SK-N-SH (cell line): ENCODE measurements at regions not wholly inside any gene's neighbourhood (a gene's known extent, or its start where the extent isn't known, plus 50 kb on each side); places are given as distances from the start of the nearest gene placed in this dataset.

Experiments
- CTCF ChIA-PET: fragments of 300-600, 350-600 bp; formaldehyde crosslinking; extraction: SDS; loops from one replicate; lab custom pipeline; 2021; lab: Yijun Ruan, JAX
- POLR2A ChIA-PET: fragments of 350-600 bp; sonication (Branson Sonifier 250); formaldehyde crosslinking; extraction: SDS; loops from one replicate; lab custom pipeline; 2020; ENCODE audit warnings: antibody characterized with exemption, inconsistent platforms; lab: Yijun Ruan, JAX
- DNase-seq: peaks from one replicate; pipeline ENCODE4 v3.0.0; 2012
- H2AFZ ChIP-seq: fragments of 200-600 bp; sonication (generic); 2 replicates; pipeline ENCODE4 v1.8.1; 2016; ENCODE audit warnings: antibody characterized with exemption, mild to moderate bottlenecking, low read depth
- H3F3A ChIP-seq: fragments of 200-600 bp; sonication (generic); replicated peaks from 2 replicates; pipeline ENCODE3; 2016; ENCODE audit warnings: antibody characterized with exemption, mild to moderate bottlenecking; ENCODE audit not compliant: insufficient read depth
- H3K27ac ChIP-seq, 2 experiments: fragments of 200-500 bp in 1 of 2; fragments of 200-600 bp in 1 of 2; sonication (Bioruptor generic) in 1 of 2; sonication (generic), shearing (Covaris generic) in 1 of 2; 2 replicates each; pipeline versions ENCODE4 v1.5.1 to v1.6.1; 2014 to 2016; ENCODE audit warnings: low read depth in 2 of 2, inconsistent platforms in 1 of 2, low read length in 1 of 2, mild to moderate bottlenecking in 1 of 2, mixed read lengths in 1 of 2
- H3K27me3 ChIP-seq: fragments of 200-600 bp; sonication (generic), shearing (Covaris generic); 2 replicates; pipeline ENCODE4 v1.6.1; 2016; ENCODE audit warnings: mixed run types; ENCODE audit not compliant: insufficient read depth
- H3K36me3 ChIP-seq, 2 experiments: fragments of 200-500 bp in 1 of 2; fragments of 200-600 bp in 1 of 2; sonication (Bioruptor generic) in 1 of 2; sonication (generic) in 1 of 2; replicated peaks in 1 of 2; 2 replicates each; pipeline versions ENCODE3 to v1.5.1; 2014 to 2016; ENCODE audit warnings: low read length in 1 of 2, mild to moderate bottlenecking in 1 of 2; ENCODE audit not compliant: insufficient read depth in 2 of 2, control insufficient read depth in 1 of 2
- H3K4me1 ChIP-seq, 2 experiments: fragments of 200-500 bp in 1 of 2; fragments of 200-600 bp in 1 of 2; sonication (Bioruptor generic) in 1 of 2; sonication (generic), shearing (Covaris generic) in 1 of 2; 2 replicates each; pipeline versions ENCODE4 v1.5.1 to v1.6.1; 2014 to 2016; ENCODE audit warnings: low read depth in 1 of 2, low read length in 1 of 2, mixed run types in 1 of 2; ENCODE audit not compliant: insufficient read depth in 2 of 2, control insufficient read depth in 1 of 2
- H3K4me2 ChIP-seq: fragments of 200-600 bp; sonication (generic), shearing (Covaris generic); 2 replicates; pipeline ENCODE4 v1.6.1; 2017; ENCODE audit warnings: mixed run types
- H3K4me3 ChIP-seq, 2 experiments: fragments of 200-500 bp in 1 of 2; fragments of 200-600 bp in 1 of 2; sonication (Bioruptor generic) in 1 of 2; sonication (generic), shearing (Covaris generic) in 1 of 2; 2 replicates each; pipeline versions ENCODE4 v1.5.1 to v1.8.1; 2014 to 2016; ENCODE audit warnings: low read depth in 2 of 2, inconsistent platforms in 1 of 2, low read length in 1 of 2, mild to moderate bottlenecking in 1 of 2, mixed read lengths in 1 of 2, moderate library complexity in 1 of 2
- H3K79me2 ChIP-seq: fragments of 200-600 bp; sonication (generic); 2 replicates; pipeline ENCODE4 v1.8.1; 2017; ENCODE audit warnings: mild to moderate bottlenecking; ENCODE audit not compliant: insufficient read depth
- H3K9ac ChIP-seq: fragments of 200-600 bp; sonication (generic); 2 replicates; pipeline ENCODE4 v1.6.1; 2017; ENCODE audit warnings: mixed run types
- H3K9me2 ChIP-seq: fragments of 200-600 bp; sonication (generic); 2 replicates; pipeline ENCODE4 v1.6.1; 2017; ENCODE audit warnings: mixed run types
- H3K9me3 ChIP-seq: fragments of 200-600 bp; sonication (generic); 2 replicates; pipeline ENCODE4 v1.6.1; 2017; ENCODE audit warnings: mixed run types, mild to moderate bottlenecking, moderate library complexity
- H4K20me1 ChIP-seq: fragments of 200-600 bp; sonication (generic); 2 replicates; pipeline ENCODE4 v1.6.1; 2017; ENCODE audit warnings: mild to moderate bottlenecking, mixed run types; ENCODE audit not compliant: insufficient read depth
- ELF1 ChIP-seq: IDR thresholded peaks from 2 replicates; pipeline ENCODE4 v1.4.0; 2012
- EZH2phosphoT487 ChIP-seq: fragments of 200-600 bp; sonication (generic); IDR thresholded peaks from 2 replicates; pipeline ENCODE4 v1.6.1; 2017; ENCODE audit warnings: low read depth, mixed run types, mild to moderate bottlenecking, antibody characterized with exemption, moderate library complexity, borderline replicate concordance
- FOSL2 ChIP-seq: IDR thresholded peaks from 2 replicates; pipeline ENCODE4 v1.4.0; 2012; ENCODE audit warnings: low read depth, mild to moderate bottlenecking, moderate library complexity, borderline replicate concordance
- FOXM1 ChIP-seq: IDR thresholded peaks from 2 replicates; pipeline ENCODE4 v1.4.0; 2012; ENCODE audit warnings: low read depth, mild to moderate bottlenecking
- GABPA ChIP-seq: IDR thresholded peaks from 2 replicates; pipeline ENCODE4 v1.4.0; 2012; ENCODE audit warnings: low read depth, mild to moderate bottlenecking
- GATA2 ChIP-seq: sonication (generic); formaldehyde crosslinking; IDR thresholded peaks from 2 replicates; pipeline ENCODE4 v1.5.0; 2020; ENCODE audit warnings: mild to moderate bottlenecking, missing genetic modification reagents
- PBX3 ChIP-seq: IDR thresholded peaks from 2 replicates; pipeline ENCODE4; 2012
- POLR2AphosphoS5 ChIP-seq: IDR thresholded peaks from 2 replicates; pipeline ENCODE4 v1.6.1; 2012; ENCODE audit warnings: low read depth, low read length
- RAD21 ChIP-seq: IDR thresholded peaks from 2 replicates; pipeline ENCODE4 v1.6.1; 2012; ENCODE audit warnings: mild to moderate bottlenecking, low read length
- RFX5 ChIP-seq: IDR thresholded peaks from 2 replicates; pipeline ENCODE4 v1.6.1; 2012; ENCODE audit warnings: mild to moderate bottlenecking, improper control_type of control experiment, low read length
- RXRA ChIP-seq: IDR thresholded peaks from 2 replicates; pipeline ENCODE4 v1.4.0; 2012; ENCODE audit warnings: low read depth, mild to moderate bottlenecking, borderline replicate concordance
- TEAD4 ChIP-seq: IDR thresholded peaks from 2 replicates; pipeline ENCODE4 v1.4.0; 2012; ENCODE audit warnings: mild to moderate bottlenecking, borderline replicate concordance; ENCODE audit not compliant: insufficient read depth
- USF1 ChIP-seq: IDR thresholded peaks from 2 replicates; pipeline ENCODE4 v1.4.0; 2012; ENCODE audit warnings: low read depth, borderline replicate concordance
- YY1 ChIP-seq: IDR thresholded peaks from 2 replicates; pipeline ENCODE4 v1.4.0; 2012; ENCODE audit warnings: low read depth, mild to moderate bottlenecking
- WGBS: methylation state at CpG from one replicate; pipeline ENCODE4 v1.1.6; 2017; ENCODE audit warnings: low lambda C conversion rate; 5-methylcytosine and 5-hydroxymethylcytosine counted together
- TF ChIP-seq, protein P1 (sequence below): fragments of 150-350 bp; IDR thresholded peaks from 2 replicates; pipeline ENCODE4 v1.6.1; 2017; ENCODE audit warnings: antibody characterized with exemption, low read length, low read depth, borderline replicate concordance
- TF ChIP-seq, protein P2 (sequence below): IDR thresholded peaks from 2 replicates; pipeline ENCODE4 v1.6.1; 2012; ENCODE audit warnings: mild to moderate bottlenecking, low read depth, low read length, moderate library complexity

DNA sequence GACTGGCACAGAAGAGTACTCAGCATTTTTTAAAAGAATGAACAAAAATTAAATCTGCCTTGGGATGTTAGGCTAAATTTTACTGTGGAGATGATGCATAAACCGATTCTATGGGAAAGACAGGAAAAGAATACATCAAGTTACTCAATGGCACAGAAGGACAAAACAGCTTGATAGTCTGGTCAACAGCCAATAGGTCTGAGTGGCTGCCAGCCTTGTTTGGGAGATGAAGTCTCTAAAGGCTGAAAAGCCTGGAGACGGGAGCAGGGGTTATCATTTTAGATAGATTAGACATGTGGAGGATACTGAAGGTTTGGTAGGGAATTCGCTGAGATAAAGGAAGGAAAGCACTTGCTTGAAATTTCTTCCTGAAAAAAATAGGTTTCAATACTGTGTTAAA is 56.3 kb upstream of the LAMA2 start (continued):
- TF ChIP-seq, protein P1, sequence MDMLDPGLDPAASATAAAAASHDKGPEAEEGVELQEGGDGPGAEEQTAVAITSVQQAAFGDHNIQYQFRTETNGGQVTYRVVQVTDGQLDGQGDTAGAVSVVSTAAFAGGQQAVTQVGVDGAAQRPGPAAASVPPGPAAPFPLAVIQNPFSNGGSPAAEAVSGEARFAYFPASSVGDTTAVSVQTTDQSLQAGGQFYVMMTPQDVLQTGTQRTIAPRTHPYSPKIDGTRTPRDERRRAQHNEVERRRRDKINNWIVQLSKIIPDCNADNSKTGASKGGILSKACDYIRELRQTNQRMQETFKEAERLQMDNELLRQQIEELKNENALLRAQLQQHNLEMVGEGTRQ = no peak
- TF ChIP-seq GABPA (no peak), POLR2AphosphoS5 (no peak), YY1 (no peak), FOXM1 (no peak), ELF1 (no peak)
- TF ChIP-seq, protein P2, sequence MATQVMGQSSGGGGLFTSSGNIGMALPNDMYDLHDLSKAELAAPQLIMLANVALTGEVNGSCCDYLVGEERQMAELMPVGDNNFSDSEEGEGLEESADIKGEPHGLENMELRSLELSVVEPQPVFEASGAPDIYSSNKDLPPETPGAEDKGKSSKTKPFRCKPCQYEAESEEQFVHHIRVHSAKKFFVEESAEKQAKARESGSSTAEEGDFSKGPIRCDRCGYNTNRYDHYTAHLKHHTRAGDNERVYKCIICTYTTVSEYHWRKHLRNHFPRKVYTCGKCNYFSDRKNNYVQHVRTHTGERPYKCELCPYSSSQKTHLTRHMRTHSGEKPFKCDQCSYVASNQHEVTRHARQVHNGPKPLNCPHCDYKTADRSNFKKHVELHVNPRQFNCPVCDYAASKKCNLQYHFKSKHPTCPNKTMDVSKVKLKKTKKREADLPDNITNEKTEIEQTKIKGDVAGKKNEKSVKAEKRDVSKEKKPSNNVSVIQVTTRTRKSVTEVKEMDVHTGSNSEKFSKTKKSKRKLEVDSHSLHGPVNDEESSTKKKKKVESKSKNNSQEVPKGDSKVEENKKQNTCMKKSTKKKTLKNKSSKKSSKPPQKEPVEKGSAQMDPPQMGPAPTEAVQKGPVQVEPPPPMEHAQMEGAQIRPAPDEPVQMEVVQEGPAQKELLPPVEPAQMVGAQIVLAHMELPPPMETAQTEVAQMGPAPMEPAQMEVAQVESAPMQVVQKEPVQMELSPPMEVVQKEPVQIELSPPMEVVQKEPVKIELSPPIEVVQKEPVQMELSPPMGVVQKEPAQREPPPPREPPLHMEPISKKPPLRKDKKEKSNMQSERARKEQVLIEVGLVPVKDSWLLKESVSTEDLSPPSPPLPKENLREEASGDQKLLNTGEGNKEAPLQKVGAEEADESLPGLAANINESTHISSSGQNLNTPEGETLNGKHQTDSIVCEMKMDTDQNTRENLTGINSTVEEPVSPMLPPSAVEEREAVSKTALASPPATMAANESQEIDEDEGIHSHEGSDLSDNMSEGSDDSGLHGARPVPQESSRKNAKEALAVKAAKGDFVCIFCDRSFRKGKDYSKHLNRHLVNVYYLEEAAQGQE = no peak

DNA sequence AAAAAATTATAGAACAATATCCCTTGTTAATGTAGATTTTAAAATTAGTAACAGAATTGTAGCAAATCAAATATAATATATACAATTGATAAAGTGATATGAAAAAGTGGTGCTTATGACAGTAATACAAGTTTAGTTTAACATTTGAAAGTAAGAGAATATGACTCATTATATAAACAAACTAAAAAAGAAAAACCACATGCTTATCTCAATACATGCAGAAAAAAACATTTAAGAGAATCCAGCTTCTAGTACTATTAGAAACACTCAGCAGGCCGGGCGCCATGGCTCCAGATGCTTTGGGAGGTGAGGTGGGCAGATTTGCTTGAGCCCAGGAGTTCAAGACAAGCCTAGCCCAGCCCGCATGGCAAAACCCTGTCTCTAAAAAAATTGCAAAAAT is 60.7 kb upstream of the LAMA2 start:
- H3F3A ChIP-seq = no peaks in the 10 kb centered on the region
- H4K20me1 ChIP-seq = no peaks in the 10 kb centered on the region
- no peaks in the 10 kb centered on the region for H3K9me2 ChIP-seq
- WGBS = 39% methylated on average over 2 of the region's 3 CpGs
- H2AFZ ChIP-seq = no peak overlapping the region
- no peaks in the 10 kb centered on the region for H3K79me2 ChIP-seq
- no peaks in the 10 kb centered on the region for H3K36me3 ChIP-seq
- no peaks in the 10 kb centered on the region for H3K4me1 ChIP-seq
- no peak overlapping the region for H3K4me2 ChIP-seq
- no peak overlapping the region for H3K27ac ChIP-seq
- no peak overlapping the region for H3K4me3 ChIP-seq
- no peaks in the 10 kb centered on the region for H3K9me3 ChIP-seq
- CTCF ChIA-PET = no interaction called here
- POLR2A ChIA-PET = no interaction called here
- no peak for DNase-seq
- 0 out of 2 replicates have a peak, but pooled peaks cover 6% of the 10 kb centered on the region for H3K27me3 ChIP-seq
- TF ChIP-seq RXRA (no peak), POLR2AphosphoS5 (no peak), RAD21 (no peak), FOSL2 (no peak), PBX3 (no peak), USF1 (no peak), EZH2phosphoT487 (no peak), RFX5 (no peak), GATA2 (no peak), GABPA (no peak), TEAD4 (no peak)
- TF ChIP-seq, protein P1 = no peak
- TF ChIP-seq, protein P2 = no peak
- TF ChIP-seq, all 33 proteins: peak for 0
- H3K9ac ChIP-seq = no peak overlapping the region
